Vagina (tissue), 2 donors: ENCODE measurements at regions not wholly inside any gene's neighbourhood (a gene's known extent, or its start where the extent isn't known, plus 50 kb on each side); places are given as distances from the start of the nearest gene placed in this dataset.

Experiments used
- POLR2A ChIP-seq, 2 donors: fragments of 450-650 bp; IDR thresholded peaks; one replicate each; pipeline ENCODE4 v1.6.1; 2017; ENCODE audit warnings: antibody characterized with exemption in 2 of 2, mild to moderate bottlenecking in 2 of 2, moderate library complexity in 2 of 2
- TF ChIP-seq, protein P1 (sequence below), 3 experiments: fragments of 450-650 bp in 2 of 3; fragments of 200-600 bp in 1 of 3; sonication (generic) in 1 of 3; IDR thresholded peaks; one replicate each; pipeline ENCODE4 v1.5.1; 2017 to 2019; ENCODE audit warnings: antibody characterized with exemption in 3 of 3, mild to moderate bottlenecking in 2 of 3, moderate library complexity in 2 of 3

DNA sequence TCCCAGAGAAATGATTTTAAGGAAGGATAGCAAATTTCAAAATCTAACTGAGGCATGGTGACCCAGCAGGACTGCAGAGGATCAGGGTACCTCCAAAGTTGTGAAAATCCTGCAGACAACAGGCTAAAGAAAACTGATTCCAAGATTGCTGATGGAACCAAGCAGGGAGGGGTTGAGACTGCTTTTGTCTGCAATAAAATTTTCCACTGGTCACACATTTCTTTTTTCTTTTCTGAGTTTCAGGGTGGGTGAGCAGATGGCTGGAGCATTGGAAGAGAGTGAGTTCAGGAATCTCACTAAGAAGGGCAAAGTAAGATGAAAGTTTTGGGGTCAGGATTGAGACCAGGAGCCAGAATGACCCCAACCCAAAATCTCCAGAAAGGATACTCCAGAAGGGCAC, 321.0 kb downstream of the TNS1 start:
- no peak for TF ChIP-seq POLR2A (IDR thresholded peaks at IDR 0.05)
- TF ChIP-seq, protein P1, sequence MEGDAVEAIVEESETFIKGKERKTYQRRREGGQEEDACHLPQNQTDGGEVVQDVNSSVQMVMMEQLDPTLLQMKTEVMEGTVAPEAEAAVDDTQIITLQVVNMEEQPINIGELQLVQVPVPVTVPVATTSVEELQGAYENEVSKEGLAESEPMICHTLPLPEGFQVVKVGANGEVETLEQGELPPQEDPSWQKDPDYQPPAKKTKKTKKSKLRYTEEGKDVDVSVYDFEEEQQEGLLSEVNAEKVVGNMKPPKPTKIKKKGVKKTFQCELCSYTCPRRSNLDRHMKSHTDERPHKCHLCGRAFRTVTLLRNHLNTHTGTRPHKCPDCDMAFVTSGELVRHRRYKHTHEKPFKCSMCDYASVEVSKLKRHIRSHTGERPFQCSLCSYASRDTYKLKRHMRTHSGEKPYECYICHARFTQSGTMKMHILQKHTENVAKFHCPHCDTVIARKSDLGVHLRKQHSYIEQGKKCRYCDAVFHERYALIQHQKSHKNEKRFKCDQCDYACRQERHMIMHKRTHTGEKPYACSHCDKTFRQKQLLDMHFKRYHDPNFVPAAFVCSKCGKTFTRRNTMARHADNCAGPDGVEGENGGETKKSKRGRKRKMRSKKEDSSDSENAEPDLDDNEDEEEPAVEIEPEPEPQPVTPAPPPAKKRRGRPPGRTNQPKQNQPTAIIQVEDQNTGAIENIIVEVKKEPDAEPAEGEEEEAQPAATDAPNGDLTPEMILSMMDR (IDR thresholded peaks at IDR 0.05): no peak
